ENCODE measurements at regions not wholly inside any gene's neighbourhood (a gene's known extent, or its start where the extent isn't known, plus 50 kb on each side); places are given as distances from the start of the nearest gene placed in this dataset.

DNA sequence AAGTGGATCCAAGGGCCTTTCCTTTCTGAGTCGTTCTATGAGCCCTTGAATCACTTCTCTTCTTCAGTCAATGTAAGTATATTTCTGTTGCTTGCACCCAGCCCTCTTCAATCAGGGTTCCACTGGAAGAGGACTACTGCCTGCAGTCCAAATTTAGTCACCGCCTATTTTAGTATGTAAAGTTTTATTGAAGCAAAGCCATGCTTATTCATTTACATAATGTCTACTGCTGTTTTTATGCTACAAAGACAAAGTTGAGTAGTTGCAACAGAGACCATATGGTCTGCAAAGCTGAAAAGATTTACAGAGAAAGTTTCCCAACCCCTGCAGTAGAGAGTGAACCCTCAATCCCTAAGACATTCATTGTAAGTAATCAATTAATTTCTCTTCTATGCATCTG lies 332.5 kb upstream of the TNP1 start:
- H3K4me2 ChIP-seq (replicated peaks; ENCODE audit: low read depth, low read length, poor library complexity, severe bottlenecking), result no peak overlapping the region
- no peak overlapping the region for H3K4me3 ChIP-seq (ENCODE audit: control extremely low read depth in 1 of 5, extremely low read depth in 1 of 5, insufficient read depth in 1 of 5, low read depth in 2 of 5, low read length in 4 of 5)
- no peak overlapping the region for H2AFZ ChIP-seq (ENCODE audit: insufficient read depth, low read depth, low read length, poor library complexity, severe bottlenecking)
- intact Hi-C loops (cut with micrococcal nuclease), result no loop called here
- Mint-ChIP-seq H3K4me3 (no peak overlapping the region), H3K4me1 (no peaks in the 10 kb centered on the region), H3K9me3 (ENCODE audit: insufficient read depth) (peaks cover 3% of the 10 kb centered on the region), H3K27me3 (peaks cover 43% of the 10 kb centered on the region), H3K27ac (no peak overlapping the region)
- H3K27ac ChIP-seq (ENCODE audit: low read length in 2 of 2), result no peak overlapping the region
- TF ChIP-seq EZH2 (IDR thresholded peaks at IDR 0.05; ENCODE audit: borderline replicate concordance, insufficient read depth, low read depth, low read length, poor library complexity, severe bottlenecking), result no peak
- TF ChIP-seq, protein P1, sequence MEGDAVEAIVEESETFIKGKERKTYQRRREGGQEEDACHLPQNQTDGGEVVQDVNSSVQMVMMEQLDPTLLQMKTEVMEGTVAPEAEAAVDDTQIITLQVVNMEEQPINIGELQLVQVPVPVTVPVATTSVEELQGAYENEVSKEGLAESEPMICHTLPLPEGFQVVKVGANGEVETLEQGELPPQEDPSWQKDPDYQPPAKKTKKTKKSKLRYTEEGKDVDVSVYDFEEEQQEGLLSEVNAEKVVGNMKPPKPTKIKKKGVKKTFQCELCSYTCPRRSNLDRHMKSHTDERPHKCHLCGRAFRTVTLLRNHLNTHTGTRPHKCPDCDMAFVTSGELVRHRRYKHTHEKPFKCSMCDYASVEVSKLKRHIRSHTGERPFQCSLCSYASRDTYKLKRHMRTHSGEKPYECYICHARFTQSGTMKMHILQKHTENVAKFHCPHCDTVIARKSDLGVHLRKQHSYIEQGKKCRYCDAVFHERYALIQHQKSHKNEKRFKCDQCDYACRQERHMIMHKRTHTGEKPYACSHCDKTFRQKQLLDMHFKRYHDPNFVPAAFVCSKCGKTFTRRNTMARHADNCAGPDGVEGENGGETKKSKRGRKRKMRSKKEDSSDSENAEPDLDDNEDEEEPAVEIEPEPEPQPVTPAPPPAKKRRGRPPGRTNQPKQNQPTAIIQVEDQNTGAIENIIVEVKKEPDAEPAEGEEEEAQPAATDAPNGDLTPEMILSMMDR (IDR thresholded peaks at IDR 0.05), result no peak
- H3K79me2 ChIP-seq (ENCODE audit: control insufficient read depth, insufficient read depth, low read length), result no peaks in the 10 kb centered on the region
- peaks cover 0 to 7% (median 2%) of the 10 kb centered on the region in 3 donors for H3K9me3 ChIP-seq (ENCODE audit: control extremely low read depth in 1 of 3, control insufficient read depth in 2 of 3, insufficient read depth in 1 of 3, low read length in 2 of 3)
- H3K36me3 ChIP-seq (replicated peaks in 1 of 2; ENCODE audit: control extremely low read depth in 1 of 2, control insufficient read depth in 1 of 2, extremely low read depth in 1 of 2, insufficient read depth in 2 of 2, low read length in 1 of 2), result no peaks in the 10 kb centered on the region
- H3K4me1 ChIP-seq (ENCODE audit: control insufficient read depth in 2 of 2, insufficient read depth in 2 of 2, low read length in 2 of 2), result no peaks in the 10 kb centered on the region
- no peak for DNase-seq
- no peaks in the 10 kb centered on the region for H4K20me1 ChIP-seq (ENCODE audit: control insufficient read depth, insufficient read depth, low read length, poor library complexity, severe bottlenecking)
- CTCF ChIA-PET, result no interaction called here
- peaks cover 0 to 10% (median 4%) of the 10 kb centered on the region in 4 experiments for H3K27me3 ChIP-seq (replicated peaks in 1 of 4; ENCODE audit: control extremely low read depth in 1 of 4, control insufficient read depth in 3 of 4, insufficient read depth in 4 of 4, low read length in 3 of 4)
- POLR2A ChIA-PET, result no interaction called here
- no peak for ATAC-seq (ENCODE audit: low read depth)
- no CpG with 5 or more reads among the region's 2 CpGs for WGBS (ENCODE audit: insufficient coverage)
- no peak overlapping the region for H3K9ac ChIP-seq (ENCODE audit: low read length)

DNA sequence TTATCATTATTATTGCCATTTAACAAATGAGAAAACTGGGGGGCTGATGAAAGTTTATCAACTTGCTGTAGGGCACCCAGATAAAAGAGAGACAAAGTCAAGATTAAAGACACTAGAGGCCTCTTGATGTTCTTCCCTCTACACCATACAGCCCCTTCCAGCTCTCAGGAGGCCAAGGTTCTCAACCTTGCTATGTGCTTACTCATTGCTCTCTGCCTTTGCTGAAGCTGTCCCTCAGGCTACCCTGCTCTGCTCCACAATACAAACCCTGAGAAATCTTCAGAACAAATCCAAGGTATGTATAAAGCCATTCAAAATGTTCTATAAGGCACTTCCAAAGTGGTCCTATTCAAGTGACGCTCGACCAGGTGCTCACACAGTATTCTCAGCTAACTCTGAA lies 329.9 kb upstream of the TNP1 start:
- intact Hi-C loops (cut with micrococcal nuclease), result no loop called here
- no peaks in the 10 kb centered on the region for H3K4me1 ChIP-seq (ENCODE audit: control insufficient read depth in 2 of 2, insufficient read depth in 2 of 2, low read length in 2 of 2)
- WGBS (ENCODE audit: insufficient coverage), result 100% methylated on average over 2 of the region's 2 CpGs
- H3K27me3 ChIP-seq (replicated peaks in 1 of 4; ENCODE audit: control extremely low read depth in 1 of 4, control insufficient read depth in 3 of 4, insufficient read depth in 4 of 4, low read length in 3 of 4), result peaks cover 0 to 12% (median 1%) of the 10 kb centered on the region in 4 experiments
- H2AFZ ChIP-seq (ENCODE audit: insufficient read depth, low read depth, low read length, poor library complexity, severe bottlenecking), result no peak overlapping the region
- no peak overlapping the region for H3K27ac ChIP-seq (ENCODE audit: low read length in 2 of 2)
- H3K9me3 ChIP-seq (ENCODE audit: control extremely low read depth in 1 of 3, control insufficient read depth in 2 of 3, insufficient read depth in 1 of 3, low read length in 2 of 3), result peaks cover 0 to 2% (median 0%) of the 10 kb centered on the region in 3 donors
- Mint-ChIP-seq H3K4me1 (no peaks in the 10 kb centered on the region), H3K27me3 (peaks cover 42% of the 10 kb centered on the region), H3K27ac (no peak overlapping the region), H3K4me3 (no peak overlapping the region), H3K9me3 (ENCODE audit: insufficient read depth) (no peaks in the 10 kb centered on the region)
- no peaks in the 10 kb centered on the region for H4K20me1 ChIP-seq (ENCODE audit: control insufficient read depth, insufficient read depth, low read length, poor library complexity, severe bottlenecking)
- TF ChIP-seq, protein P1 (IDR thresholded peaks at IDR 0.05), result no peak
- TF ChIP-seq EZH2 (IDR thresholded peaks at IDR 0.05; ENCODE audit: borderline replicate concordance, insufficient read depth, low read depth, low read length, poor library complexity, severe bottlenecking), result no peak
- ATAC-seq (ENCODE audit: low read depth) (no peak), DNase-seq (no peak)
- no peak overlapping the region for H3K4me3 ChIP-seq (ENCODE audit: control extremely low read depth in 1 of 5, extremely low read depth in 1 of 5, insufficient read depth in 1 of 5, low read depth in 2 of 5, low read length in 4 of 5)
- H3K36me3 ChIP-seq (replicated peaks in 1 of 2; ENCODE audit: control extremely low read depth in 1 of 2, control insufficient read depth in 1 of 2, extremely low read depth in 1 of 2, insufficient read depth in 2 of 2, low read length in 1 of 2), result no peaks in the 10 kb centered on the region
- H3K79me2 ChIP-seq (ENCODE audit: control insufficient read depth, insufficient read depth, low read length), result no peaks in the 10 kb centered on the region
- ChIA-PET POLR2A (no interaction called here), CTCF (no interaction called here)
- H3K9ac ChIP-seq (ENCODE audit: low read length), result no peak overlapping the region
- no peak overlapping the region for H3K4me2 ChIP-seq (replicated peaks; ENCODE audit: low read depth, low read length, poor library complexity, severe bottlenecking)
